HG02798 (cell line): ENCODE measurements at regions not wholly inside any gene's neighbourhood (a gene's known extent, or its start where the extent isn't known, plus 50 kb on each side); places are given as distances from the start of the nearest gene placed in this dataset.

Experiments
- ATAC-seq: cut with Tn5 transposase; IDR thresholded peaks from one replicate; pipeline ENCODE4 v1.9.1; 2021; ENCODE audit warnings: mild to moderate bottlenecking; ENCODE audit not compliant: unreplicated experiment, poor library complexity

DNA sequence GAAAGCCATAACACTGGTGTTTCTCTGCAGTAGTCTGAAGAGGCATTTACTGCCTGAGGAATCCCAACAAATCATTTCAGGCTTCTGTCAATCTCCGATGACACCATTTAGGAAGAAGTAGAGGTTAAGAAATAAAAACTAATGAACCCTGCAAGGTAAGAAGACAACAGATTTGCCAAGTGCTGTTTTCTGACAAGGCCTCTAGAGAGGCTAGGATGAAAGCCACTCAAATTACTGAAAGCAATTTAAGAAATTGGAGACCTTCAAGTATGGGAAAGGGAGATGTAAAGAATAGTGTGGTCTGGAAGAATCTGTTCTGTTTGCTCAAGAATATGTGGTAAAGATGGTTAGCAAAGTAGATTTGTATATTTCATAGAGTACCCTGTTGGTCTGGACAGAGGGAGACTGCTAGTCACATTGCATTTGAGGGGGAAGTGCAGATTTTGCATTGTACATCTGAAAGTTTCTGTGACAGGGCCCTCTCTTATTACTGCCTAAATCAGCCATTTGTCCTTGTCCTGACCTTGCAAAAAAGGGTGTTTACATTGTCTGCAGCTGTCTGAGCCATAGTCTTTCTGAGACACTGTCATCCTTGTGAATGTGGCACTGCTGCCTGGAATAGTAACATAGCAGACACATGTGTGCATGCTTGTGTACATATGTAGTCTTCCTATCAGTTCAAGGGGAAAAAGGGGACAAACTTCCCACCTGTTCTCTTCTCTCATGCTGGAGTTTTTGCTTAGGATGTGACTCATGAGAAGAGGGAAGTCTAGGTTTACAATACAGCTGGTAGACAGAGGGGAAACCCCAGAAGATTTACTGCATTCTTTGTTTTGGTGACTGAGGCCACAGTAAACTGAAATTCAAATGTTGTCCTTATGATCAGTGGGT, 640.2 kb upstream of the KIRREL3 start:
- ATAC-seq, result no peak

DNA sequence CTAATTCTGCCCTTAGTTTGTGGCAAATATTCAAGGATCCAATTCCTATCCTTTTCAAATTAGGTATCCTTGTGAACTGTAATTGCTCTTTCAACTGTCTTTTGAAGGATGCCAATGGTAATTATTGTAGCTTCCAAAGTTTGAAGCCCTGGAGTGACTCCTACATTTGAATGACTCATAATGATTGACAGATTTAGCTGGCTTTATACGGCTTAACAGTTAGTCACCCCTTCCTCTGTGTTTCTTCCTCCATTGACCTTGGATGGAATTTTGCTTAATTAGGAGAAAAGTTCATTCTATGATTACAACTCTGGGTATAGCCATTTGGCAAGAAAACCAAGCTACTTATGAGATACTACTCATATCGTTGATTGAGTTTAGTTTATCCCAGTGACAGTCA, 639.3 kb upstream of the KIRREL3 start:
- ATAC-seq, result no peak

DNA sequence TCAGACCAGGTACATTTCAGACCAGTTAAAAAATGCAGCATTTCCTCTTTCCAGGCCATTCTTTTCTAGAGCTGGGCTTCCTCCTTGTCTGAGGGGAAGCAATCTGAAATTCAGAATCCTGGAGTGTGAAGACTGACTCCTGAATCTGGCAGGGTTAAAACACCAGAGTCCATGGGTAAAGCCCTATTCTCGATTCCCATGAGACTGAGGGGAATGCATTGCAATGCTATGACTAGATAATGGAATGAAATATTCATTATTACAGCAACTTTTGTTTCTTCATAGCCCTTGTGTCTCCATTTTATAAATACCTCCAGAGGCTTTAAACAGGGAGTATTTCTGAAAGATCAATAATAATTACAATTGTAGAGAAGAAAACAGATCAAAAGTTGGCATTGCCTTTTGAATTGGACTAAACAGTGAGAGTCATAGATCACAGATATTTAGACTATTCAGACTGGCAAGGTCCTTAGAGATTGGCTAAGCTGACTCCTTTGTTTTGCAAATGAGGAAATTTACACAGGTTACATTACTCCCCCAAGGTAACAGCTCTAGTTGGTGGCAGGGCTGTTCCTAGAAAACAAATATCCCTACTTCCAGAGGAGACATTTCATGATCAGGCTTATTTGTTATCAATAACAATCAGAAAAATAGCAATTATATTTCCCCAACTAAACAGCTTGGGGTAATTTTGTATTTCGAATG, 632.6 kb upstream of the KIRREL3 start:
- ATAC-seq, result no peak

DNA sequence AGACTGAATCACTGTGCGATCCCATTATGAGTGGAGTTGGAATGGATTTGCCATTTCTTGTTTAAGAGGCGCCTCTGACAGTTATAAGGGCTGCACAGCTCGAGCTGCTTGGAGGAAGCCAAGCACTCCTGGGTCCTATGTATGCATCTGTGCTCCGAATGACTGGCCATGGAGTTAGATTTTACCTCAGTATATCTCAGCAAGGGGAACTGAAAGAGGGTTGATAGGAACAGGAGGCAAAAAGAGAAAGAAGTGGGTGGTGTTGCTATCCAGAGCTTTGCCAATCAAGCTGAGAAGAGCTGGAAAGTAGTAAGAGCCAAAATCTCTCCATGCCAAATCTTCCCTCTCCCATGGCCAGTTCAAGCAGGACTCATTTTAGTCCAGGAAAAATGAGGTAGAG, 632.0 kb upstream of the KIRREL3 start:
- no peak for ATAC-seq

DNA sequence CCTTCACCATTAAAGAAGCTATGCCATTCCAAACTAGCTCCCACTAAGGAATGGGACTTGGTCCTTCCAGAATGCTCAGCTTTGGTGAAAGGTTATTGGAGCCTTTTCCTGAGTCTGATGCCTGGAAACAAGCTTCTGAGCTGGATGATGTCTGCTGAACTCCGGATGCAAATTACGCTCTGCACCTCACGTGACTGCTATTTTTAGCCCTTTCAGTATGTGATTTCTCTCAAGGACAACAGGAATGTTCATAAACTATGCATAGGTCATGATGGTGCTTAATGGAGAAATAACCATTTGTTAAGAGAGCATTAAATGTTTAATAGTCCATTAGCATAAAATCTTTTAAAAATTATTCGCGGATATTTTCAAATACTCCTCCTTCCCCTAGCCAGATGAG, 631.4 kb upstream of the KIRREL3 start:
- no peak for ATAC-seq

DNA sequence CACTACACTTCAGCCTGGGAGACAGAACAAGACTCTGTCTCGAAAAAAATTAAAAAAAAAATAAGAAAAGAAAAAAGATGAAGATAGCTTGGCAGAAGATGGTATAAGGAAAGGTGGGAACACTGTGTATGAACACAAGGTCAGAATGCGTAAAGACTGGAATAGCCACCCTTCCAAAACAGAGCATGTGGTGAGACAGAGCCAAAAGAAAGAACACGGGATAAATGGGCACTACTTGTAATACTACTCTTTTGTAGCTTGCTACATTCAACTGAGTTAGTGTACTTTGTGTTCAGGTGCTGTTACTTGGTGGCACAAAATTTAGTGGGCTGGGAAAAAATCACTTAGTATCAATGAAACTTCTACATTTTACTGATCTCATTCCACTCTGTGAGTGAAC, 628.6 kb upstream of the KIRREL3 start:
- ATAC-seq, result no peak

DNA sequence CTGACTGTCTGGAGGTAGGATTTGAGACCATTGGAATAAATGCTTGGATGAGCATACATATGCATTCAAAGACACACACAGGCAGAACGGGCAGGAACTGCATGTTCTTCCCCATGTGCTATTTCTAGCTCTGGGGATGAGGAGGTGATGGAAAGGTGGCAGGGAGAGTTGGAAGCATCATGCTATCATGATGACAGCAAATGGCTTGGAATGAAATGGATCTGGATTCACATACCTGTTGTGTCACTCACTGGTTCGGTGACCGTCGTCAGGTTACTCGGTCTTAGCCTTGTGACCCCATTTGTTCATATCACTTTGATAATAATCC, 627.9 kb upstream of the KIRREL3 start:
- ATAC-seq, result no peak

DNA sequence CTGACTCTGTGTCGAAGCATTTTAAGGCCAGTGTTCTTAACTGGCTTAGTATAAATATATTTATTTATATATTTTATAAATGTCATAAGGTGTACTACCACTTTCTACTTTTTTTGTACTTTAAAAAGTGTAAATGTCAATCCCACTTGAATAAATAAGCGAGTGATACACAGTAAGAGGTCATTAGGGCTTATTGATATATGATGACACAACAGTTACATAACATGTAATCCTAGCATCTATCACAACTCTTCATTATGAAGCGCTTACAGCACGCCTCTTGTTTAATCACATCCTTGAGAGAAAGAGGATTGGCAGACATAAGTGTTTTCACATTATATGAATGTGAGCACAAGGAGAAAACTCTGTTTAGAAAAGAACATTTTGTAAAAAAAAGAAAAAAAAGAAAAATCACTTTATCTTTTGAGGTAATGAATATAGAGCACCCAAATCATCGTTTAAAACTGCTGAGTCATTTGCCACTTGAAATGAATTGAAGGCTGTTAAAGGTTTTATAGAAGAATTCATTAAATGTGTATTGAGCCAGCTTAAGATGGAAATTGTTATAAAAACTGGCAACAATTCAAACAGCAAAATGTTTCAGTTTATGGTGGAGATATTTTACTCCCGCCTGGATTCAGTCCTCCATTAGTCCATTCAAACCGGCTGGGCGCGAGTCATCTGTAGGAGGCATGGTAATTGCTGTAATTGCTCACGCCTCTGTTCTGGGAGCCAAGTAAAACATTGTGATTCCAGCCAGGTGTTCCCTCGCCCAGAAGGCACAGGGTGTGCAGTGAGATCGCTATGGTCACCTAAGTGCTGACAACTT, 627.3 kb upstream of the KIRREL3 start:
- ATAC-seq, result no peak

DNA sequence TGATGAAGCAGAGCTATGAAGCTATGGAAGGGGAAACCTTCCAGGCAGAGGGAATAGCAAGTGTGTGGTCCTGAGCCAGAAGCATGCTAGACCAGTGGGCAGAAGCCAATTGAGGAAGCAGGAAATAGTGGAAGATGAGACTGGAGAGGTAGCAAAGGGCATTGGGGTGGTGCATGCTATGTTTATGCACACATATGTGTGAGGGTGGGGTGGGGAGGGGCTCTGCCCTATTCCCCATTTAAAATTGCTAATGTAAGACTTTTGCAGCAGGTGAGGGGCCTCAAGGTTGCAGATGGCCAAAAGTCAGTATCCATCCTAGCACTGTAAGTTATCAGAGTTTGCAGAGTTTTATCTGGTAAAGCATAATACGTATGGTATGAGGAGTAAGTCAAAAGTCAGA, 626.6 kb upstream of the KIRREL3 start:
- no peak for ATAC-seq

DNA sequence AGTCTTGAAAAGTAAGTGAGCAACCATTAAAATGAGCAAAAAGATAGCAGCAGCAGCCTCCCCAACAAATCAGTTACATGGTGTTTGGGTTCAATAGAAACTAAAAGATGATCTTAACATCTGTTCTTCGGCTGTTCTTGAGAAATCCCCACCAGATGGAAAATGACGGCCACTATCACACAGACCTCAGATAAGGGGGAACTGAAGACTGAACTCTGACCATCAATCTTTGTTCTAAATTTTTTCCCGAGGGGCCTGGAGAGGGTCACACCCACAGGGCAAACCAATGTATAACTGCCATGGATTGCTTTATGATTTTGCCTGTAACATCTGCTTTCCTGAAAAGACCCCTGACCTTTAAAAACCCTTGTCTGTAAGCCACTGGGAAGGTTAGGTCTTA, 624.8 kb upstream of the KIRREL3 start:
- ATAC-seq, result no peak

DNA sequence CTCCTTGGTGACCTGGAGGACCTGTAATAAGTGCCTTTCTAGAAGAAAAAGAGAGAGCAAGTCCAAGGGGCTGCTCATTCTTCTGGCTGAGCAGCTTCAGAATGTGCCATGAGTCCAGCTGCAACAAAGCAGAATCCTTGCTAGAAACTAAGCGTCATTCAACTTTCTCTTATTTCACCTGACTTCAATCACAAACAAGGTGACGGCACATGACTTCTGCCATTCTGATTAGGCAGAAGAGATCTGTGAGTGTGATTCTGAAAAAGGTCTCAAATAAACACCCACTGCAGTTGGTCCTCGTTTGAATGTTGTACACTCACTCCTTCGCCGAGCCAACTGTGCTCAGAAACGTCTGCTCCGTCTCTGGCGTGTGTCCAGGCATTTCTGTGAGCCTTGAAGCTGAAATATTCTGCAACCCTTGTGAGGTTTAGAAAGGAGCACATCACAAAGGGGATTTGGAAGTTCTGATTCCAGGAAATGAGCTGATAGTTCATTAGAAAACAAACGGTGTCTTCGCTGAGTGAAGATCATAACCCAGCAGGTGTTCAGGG, 623.8 kb upstream of the KIRREL3 start:
- no peak for ATAC-seq

DNA sequence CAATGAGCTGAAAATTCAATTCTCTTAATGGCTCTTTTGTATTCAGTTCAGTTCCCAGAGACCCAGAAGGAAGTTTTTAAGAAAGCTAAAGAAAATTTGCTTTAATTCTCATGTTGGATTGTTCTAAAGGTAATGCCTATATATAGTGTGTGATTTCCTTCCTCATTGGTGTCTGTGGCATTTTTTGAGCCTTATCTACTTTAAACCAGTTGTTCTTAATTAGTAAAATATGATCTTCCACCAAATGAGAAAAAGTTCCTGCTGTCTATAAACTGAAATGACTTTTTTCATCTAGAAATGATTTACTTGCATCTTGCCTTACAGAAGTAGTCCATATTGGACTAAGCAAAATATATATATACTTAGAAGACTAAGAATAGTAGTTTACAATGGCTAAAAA, 622.1 kb upstream of the KIRREL3 start:
- ATAC-seq, result no peak

DNA sequence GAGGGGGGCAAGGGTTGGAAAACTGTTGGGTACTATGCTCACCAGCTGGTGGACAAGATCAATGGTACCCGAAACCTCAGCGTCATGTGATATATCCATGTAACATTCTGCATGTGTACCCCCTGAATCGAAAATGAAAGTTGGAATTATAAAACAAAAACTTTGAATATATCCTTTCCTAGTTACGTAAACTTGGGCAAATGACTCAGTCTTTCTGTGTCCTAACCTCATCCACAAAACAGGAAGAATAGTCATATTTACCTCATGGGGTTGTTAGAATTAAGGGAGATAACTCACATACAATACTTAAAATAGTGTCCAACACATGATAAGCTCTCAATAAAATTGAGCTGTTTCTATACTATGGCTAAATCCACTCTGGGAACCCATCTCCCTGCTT, 620.1 kb upstream of the KIRREL3 start:
- no peak for ATAC-seq

DNA sequence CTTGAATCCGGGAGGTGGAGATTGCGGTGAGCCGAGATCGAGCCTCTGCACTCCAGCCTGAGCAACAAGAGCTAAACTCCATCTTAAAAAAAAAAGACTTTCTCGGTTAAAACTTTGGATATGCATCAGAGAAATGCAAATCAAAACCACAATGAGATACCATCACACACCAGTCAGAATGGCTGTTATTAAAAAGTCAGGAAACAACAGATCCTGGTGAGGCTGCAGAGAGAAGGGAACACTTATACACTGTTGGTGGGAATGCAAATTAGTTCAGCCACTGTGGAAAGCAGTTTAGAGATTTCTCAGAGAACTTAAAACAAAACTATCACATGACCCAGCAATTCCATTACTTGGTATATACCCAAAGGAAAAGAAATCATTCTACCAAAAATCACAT, 619.4 kb upstream of the KIRREL3 start:
- ATAC-seq, result no peak

DNA sequence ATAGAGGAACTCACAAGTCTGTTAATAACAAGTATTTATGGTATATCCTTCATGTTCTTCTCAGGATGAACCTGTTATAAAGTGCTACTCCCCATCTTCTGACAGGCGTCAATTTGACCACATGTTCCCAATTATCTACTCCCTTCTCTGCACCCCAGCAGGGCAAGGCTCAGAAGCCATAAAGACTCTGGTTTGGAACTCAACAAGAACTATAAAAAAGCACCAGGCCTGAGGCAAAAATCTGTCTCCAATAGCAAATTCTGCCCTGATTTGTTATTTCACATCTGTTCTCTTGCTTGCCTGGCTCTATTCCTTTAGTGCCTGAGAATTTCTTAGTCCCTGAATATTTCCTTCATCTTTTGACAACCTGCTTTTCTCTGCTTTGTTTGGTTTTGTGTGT, 618.2 kb upstream of the KIRREL3 start:
- no peak for ATAC-seq

DNA sequence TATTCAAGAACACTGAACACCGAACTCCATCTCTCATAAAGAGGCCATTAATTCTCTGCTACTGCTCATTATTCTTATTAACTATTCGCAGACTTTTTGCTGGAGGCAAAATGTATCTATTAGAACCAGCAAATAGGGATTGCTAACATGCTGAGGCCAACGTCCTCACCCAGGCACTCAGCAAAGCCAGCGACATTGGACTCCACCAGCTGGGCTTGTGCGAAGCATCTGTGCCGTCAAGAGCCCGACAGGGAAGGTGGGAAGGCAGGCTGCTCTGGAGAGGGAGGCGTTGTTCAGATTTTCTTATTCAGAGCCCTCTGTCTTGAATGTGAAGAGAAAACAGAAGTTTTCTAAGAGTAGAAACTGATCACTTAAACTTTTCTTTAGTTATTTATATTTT, 615.6 kb upstream of the KIRREL3 start:
- no peak for ATAC-seq

DNA sequence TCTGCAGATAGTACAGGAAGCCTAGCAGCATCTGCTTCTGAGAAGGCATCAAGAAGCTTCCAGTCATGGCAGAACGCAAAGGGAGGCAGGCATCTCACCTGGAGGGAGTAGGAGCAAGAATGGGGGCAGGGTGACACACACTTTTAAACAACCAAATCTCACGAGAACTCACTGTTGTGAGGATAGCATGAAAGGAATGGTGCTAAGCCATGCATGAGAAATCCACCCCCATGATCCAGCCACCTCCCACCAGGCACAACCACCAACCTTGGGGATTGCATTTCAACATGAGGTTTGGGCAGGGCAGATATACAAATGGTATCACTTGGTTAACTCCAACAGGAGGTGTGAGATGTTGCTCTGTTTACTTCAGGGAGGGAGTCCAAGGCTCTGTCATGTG, 612.0 kb upstream of the KIRREL3 start:
- ATAC-seq, result no peak

DNA sequence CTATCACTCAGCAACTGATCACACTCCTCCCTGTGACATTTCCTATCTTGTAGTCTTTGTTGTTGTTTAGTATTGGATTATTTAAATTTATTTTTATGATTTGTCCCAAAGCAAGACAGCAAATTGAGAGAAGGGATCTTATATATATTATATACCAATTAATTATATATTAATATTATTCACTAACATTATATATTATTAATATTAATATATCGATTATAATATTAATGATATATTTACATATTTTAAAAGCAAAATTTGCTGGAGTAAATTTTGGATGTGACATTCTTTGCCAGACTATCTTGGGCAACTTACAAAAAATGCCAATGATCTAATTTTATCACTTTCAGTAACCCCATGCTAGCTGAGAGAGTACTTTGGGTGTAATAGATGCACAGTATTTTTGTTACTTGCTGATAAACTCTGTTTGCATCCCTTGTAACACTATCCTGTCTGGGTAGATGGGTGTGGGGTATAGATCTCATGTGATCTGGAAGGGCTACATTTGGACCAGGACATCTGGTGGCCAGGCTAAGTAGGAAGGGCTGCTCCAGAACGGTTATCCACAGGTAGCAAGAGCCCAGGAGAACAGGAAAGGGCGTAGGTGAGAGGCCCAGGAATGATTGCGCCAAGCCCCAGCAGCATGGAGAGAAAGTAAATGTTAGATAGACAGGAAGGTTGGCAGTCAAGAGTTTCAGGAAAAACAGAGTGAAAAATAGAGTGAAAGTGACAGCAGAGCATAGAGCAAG, 608.6 kb upstream of the KIRREL3 start:
- no peak for ATAC-seq

DNA sequence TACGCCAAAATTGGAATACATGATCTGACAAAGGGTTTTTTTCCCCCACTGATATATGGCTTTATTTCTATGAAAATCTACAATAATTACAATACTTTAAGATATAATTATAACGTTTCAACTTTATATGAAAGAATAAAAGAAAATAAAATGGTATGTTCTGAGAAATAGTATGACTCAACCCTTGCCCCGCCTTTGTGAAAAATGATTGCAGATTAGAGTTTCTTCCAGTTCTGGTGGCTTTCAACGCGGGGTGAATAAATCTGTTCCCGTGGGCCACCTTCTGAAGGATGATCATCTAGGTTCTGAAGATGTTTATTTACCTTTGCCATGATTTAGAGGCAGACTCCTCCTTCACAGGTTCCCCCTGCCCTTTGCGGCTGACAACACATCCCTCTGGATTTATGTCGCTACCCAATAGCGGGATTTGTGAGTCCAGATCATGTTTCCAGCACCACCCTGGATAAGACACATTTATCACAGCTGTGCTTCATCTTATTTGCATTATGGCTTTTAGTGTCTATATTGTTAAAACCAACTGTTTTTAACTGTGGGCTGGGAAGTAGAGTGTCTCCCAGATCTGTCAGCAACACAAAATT, 607.0 kb upstream of the KIRREL3 start:
- no peak for ATAC-seq

DNA sequence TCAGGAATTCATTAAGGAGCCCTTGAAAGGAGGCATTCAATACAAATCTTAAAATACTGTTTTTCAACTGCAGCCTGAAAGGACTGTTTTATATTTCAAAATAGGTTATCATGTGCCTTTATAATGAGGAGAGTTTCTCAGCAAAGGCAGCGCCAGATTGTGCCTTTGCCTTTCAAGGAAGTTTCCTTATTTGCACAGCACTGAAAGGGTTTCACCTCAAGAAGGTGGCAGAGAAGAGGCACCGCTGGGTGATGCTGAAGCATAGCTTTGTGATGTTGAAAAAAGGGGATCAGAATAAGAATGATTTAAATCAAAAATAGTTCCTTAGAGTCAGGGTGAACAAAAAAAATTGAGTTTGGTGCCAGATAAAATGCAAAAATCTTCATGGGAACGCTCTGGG, 601.0 kb upstream of the KIRREL3 start:
- ATAC-seq, result no peak
